WERI-Rb-1 (cell line): ENCODE measurements at regions not wholly inside any gene's neighbourhood (a gene's known extent, or its start where the extent isn't known, plus 50 kb on each side); places are given as distances from the start of the nearest gene placed in this dataset.
"Not testable (repeated sequence)": the region's sequence is repeated elsewhere in the genome, so short reads cannot be mapped to it uniquely, and the experiment has no call there.

ENCODE experiments used
- DNase-seq: peaks from one replicate; pipeline ENCODE4 v3.0.0-alpha.2; 2020
- H3K27ac ChIP-seq: fragments of 250-450 bp; sonication (Bioruptor Pico); 2 replicates; pipeline ENCODE4 v1.5.1; 2020; ENCODE audit warnings: mild to moderate bottlenecking, moderate library complexity
- H3K27me3 ChIP-seq: fragments of 250-450 bp; sonication (Bioruptor Pico); 2 replicates; pipeline ENCODE4 v1.5.1; 2021; ENCODE audit warnings: mild to moderate bottlenecking, low read depth, moderate library complexity; ENCODE audit not compliant: insufficient read depth, severe bottlenecking
- H3K36me3 ChIP-seq: fragments of 250-450 bp; sonication (Bioruptor Pico); 2 replicates; pipeline ENCODE4 v1.5.1; 2020; ENCODE audit warnings: mild to moderate bottlenecking, moderate library complexity
- H3K4me3 ChIP-seq: 2 replicates; pipeline ENCODE4 v1.5.1; 2011; ENCODE audit warnings: low read depth, mild to moderate bottlenecking, control low read depth, low read length
- H3K9me3 ChIP-seq: fragments of 250-450 bp; sonication (Bioruptor Pico); 2 replicates; pipeline ENCODE4 v1.5.1; 2021; ENCODE audit warnings: mild to moderate bottlenecking, moderate library complexity; ENCODE audit not compliant: severe bottlenecking
- CTCF ChIP-seq: IDR thresholded peaks from 2 replicates; pipeline ENCODE4 v1.5.1; 2011; ENCODE audit warnings: low read depth, mild to moderate bottlenecking, control low read depth, inconsistent platforms, low read length

- peaks cover 21% of the 10 kb centered on the region for H3K36me3 ChIP-seq
- TF ChIP-seq CTCF: no peak
- no peaks in the 10 kb centered on the region for H3K27me3 ChIP-seq
- no peaks in the 10 kb centered on the region for H3K9me3 ChIP-seq
- DNase-seq: no peak
- H3K4me3 ChIP-seq: no peak overlapping the region
- H3K27ac ChIP-seq: no peak overlapping the region
Measured at GRCh38 chrX:73965833-73966232, 113.3 kb upstream of the XIST start.

- H3K9me3 ChIP-seq: no peaks in the 10 kb centered on the region
- no peak for TF ChIP-seq CTCF
- no peaks in the 10 kb centered on the region for H3K27me3 ChIP-seq
- no peak overlapping the region for H3K27ac ChIP-seq
- no peak for DNase-seq
- H3K36me3 ChIP-seq: peaks cover 16% of the 10 kb centered on the region
- H3K4me3 ChIP-seq: no peak overlapping the region
Measured at GRCh38 chrX:73964579-73964978, 112.1 kb upstream of the XIST start.

- peaks cover 9% of the 10 kb centered on the region for H3K36me3 ChIP-seq
- no peak for DNase-seq
- no peak for TF ChIP-seq CTCF
- H3K4me3 ChIP-seq: no peak overlapping the region
- no peaks in the 10 kb centered on the region for H3K27me3 ChIP-seq
- no peak overlapping the region for H3K27ac ChIP-seq
- no peaks in the 10 kb centered on the region for H3K9me3 ChIP-seq
Measured at GRCh38 chrX:73963682-73964081, 111.2 kb upstream of the XIST start.

- TF ChIP-seq CTCF: no peak
- no peak overlapping the region for H3K4me3 ChIP-seq
- H3K27me3 ChIP-seq: no peaks in the 10 kb centered on the region
- H3K9me3 ChIP-seq: no peaks in the 10 kb centered on the region
- H3K27ac ChIP-seq: no peak overlapping the region
- DNase-seq: no peak
- H3K36me3 ChIP-seq: peaks cover 9% of the 10 kb centered on the region
Measured at GRCh38 chrX:73962948-73963347, 110.4 kb upstream of the XIST start.

GRCh38 chrX:73961867-73962266 lies 109.4 kb upstream of the XIST start:
- H3K36me3 ChIP-seq: not testable (repeated sequence)

GRCh38 chrX:73944563-73944908 lies 92.0 kb upstream of the XIST start:
- Histone ChIP-seq H3K27ac (peak overlapping the region; percentile 93), H3K27me3 (no peaks in the 10 kb centered on the region), H3K4me3 (peak overlapping the region; percentile 100), H3K9me3 (no peaks in the 10 kb centered on the region), H3K36me3 (peaks cover 25% of the 10 kb centered on the region)
- no peak for TF ChIP-seq CTCF
- DNase-seq: no peak

More at GRCh38 chrX:73961867-73962266, 109.4 kb upstream of the XIST start:
- H3K27ac ChIP-seq, H3K4me3 ChIP-seq, H3K9me3 ChIP-seq, H3K27me3 ChIP-seq, DNase-seq: not testable (repeated sequence)
